SU-DHL-6 (cell line): ENCODE measurements at regions not wholly inside any gene's neighbourhood (a gene's known extent, or its start where the extent isn't known, plus 50 kb on each side); places are given as distances from the start of the nearest gene placed in this dataset.

Source experiments
- H2AFZ ChIP-seq: fragments of 200-600 bp; sonication (generic); 2 replicates; pipeline ENCODE4 v1.6.1; 2014; ENCODE audit warnings: low read depth, mild to moderate bottlenecking, moderate library complexity, mixed read lengths, antibody characterized with exemption, low read length; ENCODE audit not compliant: severe bottlenecking
- H3F3A ChIP-seq: fragments of 200-600 bp; shearing (Covaris generic); 2 replicates; pipeline ENCODE4 v1.6.0; 2016; ENCODE audit warnings: antibody characterized with exemption, mild to moderate bottlenecking; ENCODE audit not compliant: insufficient read depth
- H3K27ac ChIP-seq: fragments of 200-600 bp; sonication (generic); 2 replicates; pipeline ENCODE4 v1.5.1; 2016; ENCODE audit warnings: low read depth, mild to moderate bottlenecking, low read length, moderate library complexity, mixed read lengths
- H3K27me3 ChIP-seq: fragments of 200-600 bp; sonication (generic), shearing (Covaris generic); 2 replicates; pipeline ENCODE4 v1.6.0; 2014; ENCODE audit warnings: mild to moderate bottlenecking, low read length
- H3K36me3 ChIP-seq: fragments of 200-600 bp; sonication (generic); 2 replicates; pipeline ENCODE4 v1.6.1; 2014; ENCODE audit warnings: mild to moderate bottlenecking, low read length, mixed read lengths
- H3K4me2 ChIP-seq: fragments of 300-600, 200-600 bp; shearing (Covaris generic), sonication (generic); 2 replicates; pipeline ENCODE4 v1.6.0; 2014; ENCODE audit warnings: low read length, low read depth, mild to moderate bottlenecking; ENCODE audit not compliant: poor library complexity, severe bottlenecking
- H3K4me3 ChIP-seq: fragments of 200-600 bp; sonication (generic); 2 replicates; pipeline ENCODE4 v1.5.1; 2014; ENCODE audit warnings: antibody characterized with exemption, low read length, mild to moderate bottlenecking, mixed read lengths; ENCODE audit not compliant: insufficient read depth, poor library complexity, severe bottlenecking
- H3K79me2 ChIP-seq: fragments of 200-600 bp; sonication (generic); 2 replicates; pipeline ENCODE4 v1.6.1; 2014; ENCODE audit warnings: mild to moderate bottlenecking, low read length, moderate library complexity; ENCODE audit not compliant: insufficient read depth
- H3K9ac ChIP-seq: fragments of 200-600 bp; sonication (generic); 2 replicates; pipeline ENCODE4 v1.7.0; 2014; ENCODE audit warnings: mild to moderate bottlenecking, low read length
- H3K9me2 ChIP-seq: fragments of 200-600 bp; sonication (generic); replicated peaks from 2 replicates; pipeline ENCODE4 v1.6.1; 2014; ENCODE audit warnings: low read length; ENCODE audit not compliant: insufficient read depth
- H3K9me3 ChIP-seq: fragments of 200-600 bp; sonication (generic); 2 replicates; pipeline ENCODE4 v1.6.1; 2014; ENCODE audit warnings: low read length, mixed read lengths; ENCODE audit not compliant: insufficient read depth
- H4K20me1 ChIP-seq: fragments of 200-600 bp; sonication (generic); 2 replicates; pipeline ENCODE4 v1.6.1; 2014; ENCODE audit warnings: low read depth, mild to moderate bottlenecking, antibody characterized with exemption, low read length, moderate library complexity, mixed read lengths
- EZH2phosphoT487 ChIP-seq: fragments of 200-600 bp; sonication (generic), shearing (Covaris generic); conservative IDR thresholded peaks from 2 replicates; pipeline ENCODE4 v1.6.1; 2018; ENCODE audit warnings: mild to moderate bottlenecking, antibody characterized with exemption, low read length, moderate library complexity, mixed read lengths
- TF ChIP-seq, protein P1 (sequence below): fragments of 200-600 bp; sonication (generic); IDR thresholded peaks from one replicate; pipeline ENCODE4 v1.5.1; 2017; ENCODE audit warnings: antibody characterized with exemption, mild to moderate bottlenecking, low read length, moderate library complexity; ENCODE audit not compliant: insufficient read depth, poor library complexity, severe bottlenecking

DNA sequence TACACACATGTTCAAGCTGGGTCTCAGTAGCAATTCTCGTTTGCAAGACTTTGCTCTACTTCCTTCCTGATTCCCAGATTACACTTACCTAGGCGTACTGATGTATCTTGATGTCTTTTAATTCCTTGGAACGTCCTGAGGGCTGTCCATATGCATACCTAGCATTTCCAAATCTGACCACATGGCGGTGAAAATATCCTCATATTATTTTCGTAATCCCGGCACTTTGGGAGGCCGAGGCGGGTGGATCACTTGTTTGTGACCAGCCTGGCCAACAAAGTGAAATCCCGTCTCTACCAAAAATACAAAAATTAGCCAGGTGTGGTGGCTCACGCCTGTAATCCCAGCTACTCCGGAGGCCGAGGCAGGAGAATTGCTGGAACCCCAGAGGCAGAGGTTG is 1786.3 kb upstream of the TENM3 start:
- Histone ChIP-seq H3K4me3 (no peak overlapping the region), H3K9me2 (no peaks in the 10 kb centered on the region), H3K36me3 (no peaks in the 10 kb centered on the region), H3K4me2 (no peak overlapping the region), H3K27me3 (no peaks in the 10 kb centered on the region), H2AFZ (no peak overlapping the region), H3K9me3 (no peaks in the 10 kb centered on the region), H3K9ac (no peak overlapping the region), H4K20me1 (no peaks in the 10 kb centered on the region), H3F3A (no peaks in the 10 kb centered on the region), H3K79me2 (no peaks in the 10 kb centered on the region), H3K27ac (no peak overlapping the region)
- TF ChIP-seq, protein P1, sequence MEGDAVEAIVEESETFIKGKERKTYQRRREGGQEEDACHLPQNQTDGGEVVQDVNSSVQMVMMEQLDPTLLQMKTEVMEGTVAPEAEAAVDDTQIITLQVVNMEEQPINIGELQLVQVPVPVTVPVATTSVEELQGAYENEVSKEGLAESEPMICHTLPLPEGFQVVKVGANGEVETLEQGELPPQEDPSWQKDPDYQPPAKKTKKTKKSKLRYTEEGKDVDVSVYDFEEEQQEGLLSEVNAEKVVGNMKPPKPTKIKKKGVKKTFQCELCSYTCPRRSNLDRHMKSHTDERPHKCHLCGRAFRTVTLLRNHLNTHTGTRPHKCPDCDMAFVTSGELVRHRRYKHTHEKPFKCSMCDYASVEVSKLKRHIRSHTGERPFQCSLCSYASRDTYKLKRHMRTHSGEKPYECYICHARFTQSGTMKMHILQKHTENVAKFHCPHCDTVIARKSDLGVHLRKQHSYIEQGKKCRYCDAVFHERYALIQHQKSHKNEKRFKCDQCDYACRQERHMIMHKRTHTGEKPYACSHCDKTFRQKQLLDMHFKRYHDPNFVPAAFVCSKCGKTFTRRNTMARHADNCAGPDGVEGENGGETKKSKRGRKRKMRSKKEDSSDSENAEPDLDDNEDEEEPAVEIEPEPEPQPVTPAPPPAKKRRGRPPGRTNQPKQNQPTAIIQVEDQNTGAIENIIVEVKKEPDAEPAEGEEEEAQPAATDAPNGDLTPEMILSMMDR = no peak
- no peak for TF ChIP-seq EZH2phosphoT487

DNA sequence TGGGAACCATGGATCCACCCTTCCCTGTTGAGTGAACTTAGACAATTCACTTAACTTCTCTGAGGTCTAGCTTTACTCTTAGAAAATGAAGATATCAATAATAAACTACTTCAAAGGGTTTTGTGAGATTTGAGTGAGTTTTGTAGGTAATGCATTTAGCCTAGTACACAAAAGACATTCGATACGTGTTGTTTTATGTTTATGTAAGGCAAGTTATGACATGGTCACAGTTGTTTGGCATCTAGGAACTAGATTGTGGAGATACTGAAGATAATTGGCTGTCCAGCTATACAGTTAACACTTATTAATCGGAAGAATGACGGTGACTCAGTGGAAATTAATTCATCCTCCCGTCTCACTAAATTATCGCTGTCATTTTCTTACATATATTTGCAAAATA is 1781.1 kb upstream of the TENM3 start:
- no peak for TF ChIP-seq EZH2phosphoT487
- TF ChIP-seq, protein P1 = no peak
- Histone ChIP-seq H3K79me2 (no peaks in the 10 kb centered on the region), H3K27ac (no peak overlapping the region), H3F3A (no peaks in the 10 kb centered on the region), H3K9ac (no peak overlapping the region), H3K4me2 (no peak overlapping the region), H2AFZ (no peak overlapping the region), H3K4me3 (no peak overlapping the region), H3K9me3 (no peaks in the 10 kb centered on the region), H3K9me2 (no peaks in the 10 kb centered on the region), H3K36me3 (no peaks in the 10 kb centered on the region), H3K27me3 (no peaks in the 10 kb centered on the region), H4K20me1 (no peaks in the 10 kb centered on the region)

DNA sequence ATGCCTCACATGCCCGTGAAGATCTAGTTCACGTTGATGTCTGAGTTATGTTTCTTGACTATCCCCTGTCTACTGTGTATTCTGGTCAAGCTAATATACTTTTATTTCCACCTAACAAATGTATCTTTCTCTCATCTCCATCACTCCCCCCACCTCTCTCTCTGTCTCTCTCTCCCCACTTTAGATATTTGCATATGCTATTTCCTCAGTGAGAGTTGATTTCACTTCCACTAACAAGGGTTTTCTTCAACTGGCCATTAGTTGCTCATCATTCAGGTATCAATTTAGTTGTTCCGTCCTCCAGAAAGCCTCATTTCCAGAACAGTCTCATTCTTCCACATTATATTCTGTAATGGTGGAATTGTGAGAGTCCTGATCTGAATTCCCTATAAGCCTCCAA is 1777.8 kb upstream of the TENM3 start:
- TF ChIP-seq, protein P1 = no peak
- TF ChIP-seq EZH2phosphoT487 = no peak

DNA sequence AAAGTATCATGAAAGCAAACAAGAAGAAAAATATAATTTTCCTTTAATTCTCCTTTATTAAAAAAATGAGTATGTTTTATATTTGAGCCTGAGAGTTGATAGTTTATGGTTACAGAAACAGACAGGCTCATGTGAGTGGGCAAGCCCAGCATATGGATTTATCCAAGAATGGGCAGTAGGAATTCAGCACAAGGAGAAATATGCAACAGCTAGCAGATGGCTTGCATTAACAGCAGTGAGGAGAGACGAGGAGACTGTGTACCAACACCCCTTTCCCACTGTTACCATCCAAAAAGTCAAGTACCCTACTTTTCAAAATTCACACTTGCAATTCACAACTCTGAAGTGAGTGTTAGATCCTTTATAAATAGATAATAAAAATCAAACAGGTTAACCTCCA is 1760.2 kb upstream of the TENM3 start:
- Histone ChIP-seq H3K4me3 (no peak overlapping the region), H3K9me3 (no peaks in the 10 kb centered on the region), H3K27ac (no peak overlapping the region), H3F3A (no peaks in the 10 kb centered on the region), H3K9ac (no peak overlapping the region), H4K20me1 (no peaks in the 10 kb centered on the region), H3K79me2 (no peaks in the 10 kb centered on the region), H3K4me2 (no peak overlapping the region), H2AFZ (no peak overlapping the region), H3K36me3 (no peaks in the 10 kb centered on the region), H3K9me2 (no peaks in the 10 kb centered on the region), H3K27me3 (no peaks in the 10 kb centered on the region)
- TF ChIP-seq EZH2phosphoT487 = no peak
- TF ChIP-seq, protein P1 = no peak

More for the DNA sequence above, 1777.8 kb upstream of the TENM3 start:
- Histone ChIP-seq H3K36me3 (no peaks in the 10 kb centered on the region), H3K9me3 (no peaks in the 10 kb centered on the region), H3K9me2 (no peaks in the 10 kb centered on the region), H3K27me3 (no peaks in the 10 kb centered on the region), H3K79me2 (no peaks in the 10 kb centered on the region), H2AFZ (no peak overlapping the region), H3F3A (no peaks in the 10 kb centered on the region), H3K4me2 (no peak overlapping the region), H3K9ac (no peak overlapping the region), H3K4me3 (no peak overlapping the region), H4K20me1 (no peaks in the 10 kb centered on the region), H3K27ac (no peak overlapping the region)
